GM12878 (cell line): ENCODE measurements at regions not wholly inside any gene's neighbourhood (a gene's known extent, or its start where the extent isn't known, plus 50 kb on each side); places are given as distances from the start of the nearest gene placed in this dataset.
A peak's percentile ranks its signal among the peaks of the same experiment; 100 is the strongest.

Experiments used
- ATF7 ChIP-seq: fragments of 450-650 bp; IDR thresholded peaks from 2 replicates; pipeline ENCODE4 v1.6.1; 2016; ENCODE audit warnings: low read depth, mild to moderate bottlenecking
- CBX5 ChIP-seq: sonication (generic); IDR thresholded peaks from 2 replicates; pipeline ENCODE4 v1.6.1; 2016; ENCODE audit warnings: low read depth, moderate library complexity, mild to moderate bottlenecking, inconsistent platforms
- CHD1 ChIP-seq: IDR thresholded peaks from 2 replicates; pipeline ENCODE4 v1.6.1; 2012; ENCODE audit warnings: low read depth, low read length, improper control_type of control experiment
- ESRRA ChIP-seq: IDR thresholded peaks from 2 replicates; pipeline ENCODE4 v1.6.1; 2012; ENCODE audit warnings: mild to moderate bottlenecking, low read length, improper control_type of control experiment
- FOXK2 ChIP-seq: fragments of 450-650 bp; IDR thresholded peaks from 2 replicates; pipeline ENCODE4 v1.6.1; 2017; ENCODE audit warnings: mild to moderate bottlenecking, moderate library complexity
- IRF4 ChIP-seq: IDR thresholded peaks from 2 replicates; pipeline ENCODE4 v1.6.1; 2011; ENCODE audit warnings: low read depth, low read length
- JUND ChIP-seq: IDR thresholded peaks from 2 replicates; pipeline ENCODE4 v1.6.1; 2012; ENCODE audit warnings: low read depth, mild to moderate bottlenecking, low read length, improper control_type of control experiment, moderate library complexity
- MTA2 ChIP-seq: fragments of 450-650 bp; IDR thresholded peaks from 2 replicates; pipeline ENCODE4 v1.6.1; 2016; ENCODE audit warnings: low read depth, mild to moderate bottlenecking, moderate library complexity
- MXI1 ChIP-seq: fragments of 150-350 bp; IDR thresholded peaks from 2 replicates; pipeline ENCODE4 v1.6.1; 2011; ENCODE audit warnings: low read depth, mild to moderate bottlenecking, inconsistent platforms, low read length, improper control_type of control experiment
- MYB ChIP-seq: fragments of 150-350 bp; IDR thresholded peaks from 2 replicates; pipeline ENCODE4 v1.6.1; 2014; ENCODE audit warnings: mild to moderate bottlenecking, low read depth, low read length, borderline replicate concordance
- NBN ChIP-seq: fragments of 450-650 bp; IDR thresholded peaks from 2 replicates; pipeline ENCODE4 v1.6.1; 2016
- RAD51 ChIP-seq: fragments of 450-650 bp; IDR thresholded peaks from 2 replicates; pipeline ENCODE4 v1.6.1; 2016; ENCODE audit warnings: moderate library complexity, mild to moderate bottlenecking, inconsistent platforms
- RCOR1 ChIP-seq: conservative IDR thresholded peaks from 2 replicates; pipeline ENCODE4 v1.6.1; 2012; ENCODE audit warnings: low read depth, low read length, improper control_type of control experiment
- RELA ChIP-seq: fragments of 450-650 bp; IDR thresholded peaks from 2 replicates; pipeline ENCODE4 v1.8.0; 2014; ENCODE audit warnings: borderline replicate concordance; ENCODE audit not compliant: partially characterized antibody
- RFX5 ChIP-seq: IDR thresholded peaks from 2 replicates; pipeline ENCODE4 v1.6.1; 2011; ENCODE audit warnings: low read depth, low read length, improper control_type of control experiment
- RUNX3 ChIP-seq: IDR thresholded peaks from 2 replicates; pipeline ENCODE4 v1.6.1; 2012; ENCODE audit warnings: low read length, inconsistent platforms
- SIX5 ChIP-seq: IDR thresholded peaks from 2 replicates; pipeline ENCODE4 v1.6.1; 2011; ENCODE audit warnings: mild to moderate bottlenecking, low read depth, low read length, moderate library complexity; ENCODE audit not compliant: severe bottlenecking
- SMAD1 ChIP-seq: fragments of 450-650 bp; IDR thresholded peaks from 2 replicates; pipeline ENCODE4 v1.6.1; 2018; ENCODE audit warnings: mild to moderate bottlenecking, low read depth; ENCODE audit not compliant: partially characterized antibody
- STAT3 ChIP-seq: IDR thresholded peaks from 2 replicates; pipeline ENCODE4 v1.6.1; 2011; ENCODE audit warnings: low read depth, low read length, improper control_type of control experiment
- SUZ12 ChIP-seq: fragments of 200-600 bp; sonication (generic); IDR thresholded peaks from one replicate; pipeline ENCODE4 v1.6.1; 2018; ENCODE audit warnings: antibody characterized with exemption, mild to moderate bottlenecking; ENCODE audit not compliant: unreplicated experiment
- TCF12 ChIP-seq: IDR thresholded peaks from 2 replicates; pipeline ENCODE4 v1.6.1; 2011; ENCODE audit warnings: low read depth, mild to moderate bottlenecking, low read length
- ZNF207 ChIP-seq: fragments of 450-650 bp; IDR thresholded peaks from 2 replicates; pipeline ENCODE4 v1.6.1; 2014; ENCODE audit warnings: antibody characterized with exemption, mild to moderate bottlenecking, borderline replicate concordance
- ZNF274 ChIP-seq: IDR thresholded peaks from one replicate; pipeline ENCODE4 v1.8.0; 2011; ENCODE audit not compliant: insufficient read length, insufficient read depth
- ZNF622 ChIP-seq: fragments of 450-650 bp; IDR thresholded peaks from 2 replicates; pipeline ENCODE4 v1.6.1; 2017; ENCODE audit warnings: mild to moderate bottlenecking, inconsistent platforms
- TF ChIP-seq, protein P1 (sequence below): IDR thresholded peaks from 2 replicates; pipeline ENCODE4 v1.6.1; 2011; ENCODE audit warnings: borderline replicate concordance, low read depth, mild to moderate bottlenecking, moderate library complexity, mixed read lengths, low read length; ENCODE audit not compliant: insufficient read depth; ENCODE audit errors: extremely low read length
- TF ChIP-seq, protein P2 (sequence below): IDR thresholded peaks from 2 replicates; pipeline ENCODE4 v1.6.1; 2011; ENCODE audit warnings: low read depth, mild to moderate bottlenecking, low read length, moderate library complexity, borderline replicate concordance; ENCODE audit errors: extremely low read depth
- TF ChIP-seq, protein P3 (sequence below): fragments of 450-650 bp; IDR thresholded peaks from 2 replicates; pipeline ENCODE4 v1.6.1; 2016; ENCODE audit warnings: mild to moderate bottlenecking, moderate library complexity, borderline replicate concordance

DNA sequence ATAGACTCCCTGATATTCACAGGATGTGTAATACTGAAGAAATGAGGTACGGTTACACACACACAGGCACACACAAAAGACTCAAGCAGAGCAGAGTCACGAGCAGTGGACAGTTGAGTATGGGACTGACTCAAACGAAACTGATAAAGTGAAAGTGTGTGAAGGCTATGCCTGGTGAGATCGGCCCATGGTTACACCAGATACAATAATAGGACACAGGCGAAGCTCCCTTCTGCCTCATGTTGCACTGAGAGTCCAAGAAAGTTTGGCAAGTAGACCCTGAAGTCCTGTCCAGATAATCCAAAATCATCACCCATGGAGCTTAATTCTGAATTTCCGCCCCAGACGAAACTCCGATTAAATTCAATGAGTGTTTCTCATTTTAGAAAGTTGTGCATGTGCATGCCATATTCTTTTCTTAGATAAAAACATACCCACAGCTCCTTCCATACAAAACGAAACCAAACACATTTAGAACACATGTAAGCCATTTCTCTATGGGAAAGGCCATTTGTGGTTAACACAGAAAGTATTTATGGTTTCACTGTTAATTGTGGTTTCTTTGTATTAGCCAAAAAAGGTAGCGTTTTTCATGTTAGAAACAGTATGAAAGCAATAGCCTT, 567.6 kb downstream of the PLCL1 start (continued):
- no peak for TF ChIP-seq TCF12
- no peak for TF ChIP-seq ZNF207
- peak; percentile 100 for TF ChIP-seq RUNX3
- TF ChIP-seq SMAD1: no peak
- TF ChIP-seq SUZ12: no peak
- 0 out of 2 replicates have a peak, but pooled peaks have one; percentile 48 for TF ChIP-seq RCOR1
- TF ChIP-seq ZNF622: no peak
- TF ChIP-seq ZNF274: no peak
- peak; percentile 88 for TF ChIP-seq MTA2
- no peak for TF ChIP-seq MYB
- TF ChIP-seq IRF4: peak; percentile 85
- no peak for TF ChIP-seq ESRRA
- TF ChIP-seq RELA: no peak
- no peak for TF ChIP-seq SIX5
- no peak; the same call in 1 of the 2 replicates for TF ChIP-seq RAD51
- no peak for TF ChIP-seq STAT3
- TF ChIP-seq FOXK2: no peak
- TF ChIP-seq CHD1: no peak
- TF ChIP-seq, protein P1, sequence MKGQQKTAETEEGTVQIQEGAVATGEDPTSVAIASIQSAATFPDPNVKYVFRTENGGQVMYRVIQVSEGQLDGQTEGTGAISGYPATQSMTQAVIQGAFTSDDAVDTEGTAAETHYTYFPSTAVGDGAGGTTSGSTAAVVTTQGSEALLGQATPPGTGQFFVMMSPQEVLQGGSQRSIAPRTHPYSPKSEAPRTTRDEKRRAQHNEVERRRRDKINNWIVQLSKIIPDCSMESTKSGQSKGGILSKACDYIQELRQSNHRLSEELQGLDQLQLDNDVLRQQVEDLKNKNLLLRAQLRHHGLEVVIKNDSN: no peak
- TF ChIP-seq CBX5: peak; percentile 20; the same call in 1 of the 2 replicates
- TF ChIP-seq, protein P2, sequence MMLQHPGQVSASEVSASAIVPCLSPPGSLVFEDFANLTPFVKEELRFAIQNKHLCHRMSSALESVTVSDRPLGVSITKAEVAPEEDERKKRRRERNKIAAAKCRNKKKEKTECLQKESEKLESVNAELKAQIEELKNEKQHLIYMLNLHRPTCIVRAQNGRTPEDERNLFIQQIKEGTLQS: no peak
- TF ChIP-seq JUND: no peak
- no peak for TF ChIP-seq MXI1
- no peak for TF ChIP-seq RFX5
- peak; percentile 50 for TF ChIP-seq ATF7
- TF ChIP-seq NBN: no peak
- TF ChIP-seq, protein P3, sequence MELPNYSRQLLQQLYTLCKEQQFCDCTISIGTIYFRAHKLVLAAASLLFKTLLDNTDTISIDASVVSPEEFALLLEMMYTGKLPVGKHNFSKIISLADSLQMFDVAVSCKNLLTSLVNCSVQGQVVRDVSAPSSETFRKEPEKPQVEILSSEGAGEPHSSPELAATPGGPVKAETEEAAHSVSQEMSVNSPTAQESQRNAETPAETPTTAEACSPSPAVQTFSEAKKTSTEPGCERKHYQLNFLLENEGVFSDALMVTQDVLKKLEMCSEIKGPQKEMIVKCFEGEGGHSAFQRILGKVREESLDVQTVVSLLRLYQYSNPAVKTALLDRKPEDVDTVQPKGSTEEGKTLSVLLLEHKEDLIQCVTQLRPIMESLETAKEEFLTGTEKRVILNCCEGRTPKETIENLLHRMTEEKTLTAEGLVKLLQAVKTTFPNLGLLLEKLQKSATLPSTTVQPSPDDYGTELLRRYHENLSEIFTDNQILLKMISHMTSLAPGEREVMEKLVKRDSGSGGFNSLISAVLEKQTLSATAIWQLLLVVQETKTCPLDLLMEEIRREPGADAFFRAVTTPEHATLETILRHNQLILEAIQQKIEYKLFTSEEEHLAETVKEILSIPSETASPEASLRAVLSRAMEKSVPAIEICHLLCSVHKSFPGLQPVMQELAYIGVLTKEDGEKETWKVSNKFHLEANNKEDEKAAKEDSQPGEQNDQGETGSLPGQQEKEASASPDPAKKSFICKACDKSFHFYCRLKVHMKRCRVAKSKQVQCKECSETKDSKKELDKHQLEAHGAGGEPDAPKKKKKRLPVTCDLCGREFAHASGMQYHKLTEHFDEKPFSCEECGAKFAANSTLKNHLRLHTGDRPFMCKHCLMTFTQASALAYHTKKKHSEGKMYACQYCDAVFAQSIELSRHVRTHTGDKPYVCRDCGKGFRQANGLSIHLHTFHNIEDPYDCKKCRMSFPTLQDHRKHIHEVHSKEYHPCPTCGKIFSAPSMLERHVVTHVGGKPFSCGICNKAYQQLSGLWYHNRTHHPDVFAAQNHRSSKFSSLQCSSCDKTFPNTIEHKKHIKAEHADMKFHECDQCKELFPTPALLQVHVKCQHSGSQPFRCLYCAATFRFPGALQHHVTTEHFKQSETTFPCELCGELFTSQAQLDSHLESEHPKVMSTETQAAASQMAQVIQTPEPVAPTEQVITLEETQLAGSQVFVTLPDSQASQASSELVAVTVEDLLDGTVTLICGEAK: no peak
